Naive thymus-derived CD8-positive, alpha-beta T cell (primary cell): ENCODE measurements at regions not wholly inside any gene's neighbourhood (a gene's known extent, or its start where the extent isn't known, plus 50 kb on each side); places are given as distances from the start of the nearest gene placed in this dataset.

ENCODE experiments used
- ATAC-seq, 2 donors: fragments of 150-1000 bp; cut with Tn5 transposase in 1 of 2; sonication (Bioruptor Pico), chemical (Tn5 transposase) in 1 of 2; 1 replicate in 1 of 2; 2 replicates in 1 of 2; pipeline ENCODE4 v1.10.0; 2021; ENCODE audit warnings: mild to moderate bottlenecking in 2 of 2, moderate library complexity in 2 of 2
- POLR2A ChIA-PET: fragments of 350-600 bp; sonication (Branson Sonifier 250); formaldehyde crosslinking; loops from one replicate; lab custom pipeline; 2021; ENCODE audit warnings: antibody characterized with exemption; lab: Charles Lee
- DNase-seq, 10 donors: peaks; one replicate each; pipeline versions ENCODE4 v3.0.0 to v3.0.0-alpha.2; 2020 to 2022
- H3K27ac Mint-ChIP-seq, 10 donors: one replicate each; pipeline ENCODE4 v1.8.0; 2020 to 2022; ENCODE audit warnings: mild to moderate bottlenecking in 10 of 10, mixed read lengths in 10 of 10, moderate library complexity in 4 of 10, inconsistent platforms in 1 of 10
- H3K27me3 Mint-ChIP-seq, 5 donors: one replicate each; pipeline ENCODE4 v1.8.0; 2021 to 2022; ENCODE audit warnings: mixed read lengths in 5 of 5
- H3K36me3 Mint-ChIP-seq, 3 donors: one replicate each; pipeline ENCODE4 v1.8.0; 2020 to 2022; ENCODE audit warnings: mixed read lengths in 3 of 3, mild to moderate bottlenecking in 2 of 3, inconsistent platforms in 1 of 3
- H3K4me1 Mint-ChIP-seq, 4 donors: one replicate each; pipeline ENCODE4 v1.8.0; 2021 to 2022; ENCODE audit warnings: mixed read lengths in 4 of 4
- H3K4me3 Mint-ChIP-seq, 10 donors: one replicate each; pipeline ENCODE4 v1.8.0; 2020 to 2022; ENCODE audit warnings: mild to moderate bottlenecking in 10 of 10, mixed read lengths in 10 of 10, moderate library complexity in 6 of 10, inconsistent platforms in 1 of 10
- H3K9me3 Mint-ChIP-seq, 9 donors: one replicate each; pipeline ENCODE4 v1.8.0; 2020 to 2022; ENCODE audit warnings: mixed read lengths in 9 of 9, mild to moderate bottlenecking in 3 of 9, inconsistent platforms in 1 of 9, moderate library complexity in 1 of 9

DNA sequence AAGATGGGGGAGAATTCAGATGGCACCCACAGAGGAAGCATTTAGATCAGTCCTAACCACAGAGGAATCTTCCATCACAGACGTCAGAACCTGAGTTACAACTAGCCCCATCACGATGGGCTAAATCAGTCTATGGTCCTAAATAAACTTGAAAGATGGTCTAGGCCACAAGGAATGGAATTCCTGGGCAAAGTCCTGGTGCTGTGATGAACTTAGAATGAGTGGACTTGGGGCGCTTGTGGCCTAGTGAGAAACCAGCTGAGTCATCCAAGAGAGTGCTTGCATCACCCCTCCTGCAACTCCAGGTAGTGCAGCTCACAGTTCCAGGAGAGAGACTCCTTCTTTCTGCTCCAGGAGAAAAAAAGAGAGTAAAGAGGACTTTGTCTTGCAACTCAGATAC is 722.9 kb upstream of the RGMB start:
- H3K4me3 Mint-ChIP-seq, result no peak overlapping the region
- no peaks in the 10 kb centered on the region for H3K36me3 Mint-ChIP-seq
- POLR2A ChIA-PET, result no interaction called here
- no peak for ATAC-seq
- no peak for DNase-seq
- H3K4me1 Mint-ChIP-seq, result no peaks in the 10 kb centered on the region
- peaks cover 0 to 5% (median 0%) of the 10 kb centered on the region in 9 donors for H3K9me3 Mint-ChIP-seq
- H3K27me3 Mint-ChIP-seq, result peaks cover 0 to 6% (median 2%) of the 10 kb centered on the region in 5 donors
- no peak overlapping the region for H3K27ac Mint-ChIP-seq

DNA sequence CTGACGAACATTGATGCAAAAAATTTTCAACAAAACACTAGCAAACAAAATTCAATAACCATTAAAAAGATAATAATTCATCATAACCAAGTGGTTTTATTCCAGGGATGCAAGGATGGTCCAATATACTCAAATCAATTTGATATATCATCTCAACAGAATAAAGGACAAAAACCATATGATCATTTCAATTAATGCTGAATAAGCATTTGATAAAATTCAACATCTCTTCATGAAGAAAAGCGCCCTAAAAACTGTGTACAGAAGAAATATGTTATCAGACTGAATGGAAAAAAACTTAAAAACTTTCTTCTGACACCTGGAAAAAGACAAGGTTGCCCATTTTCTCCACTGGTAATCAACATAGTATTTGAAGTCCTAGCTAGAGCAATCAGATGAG is 720.3 kb upstream of the RGMB start:
- Mint-ChIP-seq H3K27me3 (peaks cover 0 to 3% (median 2%) of the 10 kb centered on the region in 5 donors), H3K4me1 (no peaks in the 10 kb centered on the region), H3K27ac (no peak overlapping the region), H3K9me3 (peaks cover 0 to 5% (median 0%) of the 10 kb centered on the region in 9 donors), H3K4me3 (no peak overlapping the region), H3K36me3 (no peaks in the 10 kb centered on the region)
- POLR2A ChIA-PET, result no interaction called here
- ATAC-seq (no peak), DNase-seq (no peak)

DNA sequence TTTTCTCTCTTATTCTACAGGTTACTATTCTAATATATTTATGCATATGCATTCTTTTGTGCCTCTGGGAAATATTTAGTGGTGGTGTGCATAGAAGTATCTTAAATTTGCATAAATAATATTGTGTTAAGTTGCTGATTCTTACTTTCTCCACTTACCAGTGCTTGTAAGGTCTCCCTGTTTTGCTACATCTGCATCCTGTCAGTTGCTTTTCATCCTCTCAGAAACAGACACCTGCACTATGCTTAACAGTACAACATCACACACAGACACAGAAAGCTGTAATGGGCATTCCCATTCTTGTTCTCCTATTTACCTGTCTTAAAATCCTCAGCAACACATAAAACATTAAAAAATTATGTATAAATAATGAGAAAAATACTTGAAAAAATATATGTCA is 713.3 kb upstream of the RGMB start:
- H3K27me3 Mint-ChIP-seq, result no peaks in the 10 kb centered on the region
- H3K36me3 Mint-ChIP-seq, result no peaks in the 10 kb centered on the region
- DNase-seq (no peak), ATAC-seq (no peak)
- H3K9me3 Mint-ChIP-seq, result no peaks in the 10 kb centered on the region
- H3K27ac Mint-ChIP-seq, result no peak overlapping the region
- H3K4me3 Mint-ChIP-seq, result no peak overlapping the region
- POLR2A ChIA-PET, result no interaction called here
- H3K4me1 Mint-ChIP-seq, result no peaks in the 10 kb centered on the region

DNA sequence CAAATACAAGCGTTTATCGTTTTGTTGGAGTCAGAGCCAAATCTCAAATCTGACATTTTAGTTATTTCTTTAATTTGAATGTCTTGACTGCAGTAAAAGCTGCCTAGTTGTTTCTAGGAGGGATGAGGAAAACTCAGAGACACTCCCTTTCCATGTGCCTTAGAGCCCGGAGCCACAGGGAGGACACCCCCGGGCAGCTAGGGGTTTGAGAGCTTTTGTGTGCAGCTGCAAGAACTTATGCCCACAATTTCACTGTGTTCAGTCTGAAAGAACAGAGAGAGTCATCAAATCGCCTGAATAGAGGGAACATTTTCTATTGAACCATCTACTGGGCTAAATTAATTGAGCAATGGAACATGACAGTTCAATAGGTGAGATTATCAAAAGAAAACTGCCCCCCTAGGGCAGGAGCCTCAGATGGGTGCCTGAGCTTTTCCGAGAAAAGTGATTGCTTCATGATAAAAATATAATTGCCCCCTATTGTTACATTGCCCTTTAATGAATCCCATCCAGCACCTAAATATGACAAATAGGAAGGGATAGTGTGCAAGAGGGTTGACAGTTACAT is 709.3 kb upstream of the RGMB start:
- no peak for ATAC-seq
- Mint-ChIP-seq H3K9me3 (no peaks in the 10 kb centered on the region), H3K36me3 (no peaks in the 10 kb centered on the region), H3K27me3 (no peaks in the 10 kb centered on the region), H3K27ac (no peak overlapping the region), H3K4me1 (no peaks in the 10 kb centered on the region), H3K4me3 (no peak overlapping the region)
- POLR2A ChIA-PET, result no interaction called here
- no peak for DNase-seq

DNA sequence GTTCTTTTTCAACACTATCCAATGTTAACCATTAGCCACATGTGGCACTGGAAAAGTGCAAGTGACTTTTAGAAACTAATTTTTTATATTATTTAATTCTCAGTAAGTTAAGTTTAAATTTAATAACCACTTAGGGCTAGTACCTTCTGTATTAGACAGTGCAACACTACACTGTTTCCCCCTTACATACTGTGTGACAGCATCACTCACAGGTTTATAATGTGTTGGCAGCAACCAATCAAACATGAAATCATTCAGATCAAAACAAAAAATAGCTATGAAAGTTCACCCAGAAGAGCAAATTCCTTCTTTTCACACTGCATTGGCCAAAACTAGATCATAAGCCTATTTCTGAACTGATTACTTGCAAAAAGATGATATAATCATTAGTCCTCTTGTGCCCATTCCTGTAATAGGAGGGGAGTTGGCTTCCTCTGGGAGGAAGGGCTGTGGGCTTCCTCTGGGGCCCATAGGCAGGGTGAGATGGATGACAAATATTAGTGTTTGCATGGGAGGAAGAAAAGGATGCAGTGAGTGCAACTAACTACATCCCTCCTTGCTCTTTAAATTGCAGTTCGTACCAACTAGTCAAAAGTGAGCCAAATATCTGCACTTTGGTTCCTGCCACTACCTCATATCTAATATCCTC is 708.1 kb upstream of the RGMB start:
- no peak overlapping the region for H3K27ac Mint-ChIP-seq
- H3K4me1 Mint-ChIP-seq, result no peaks in the 10 kb centered on the region
- no peaks in the 10 kb centered on the region for H3K9me3 Mint-ChIP-seq
- H3K27me3 Mint-ChIP-seq, result no peaks in the 10 kb centered on the region
- H3K4me3 Mint-ChIP-seq, result no peak overlapping the region
- POLR2A ChIA-PET, result interaction anchor here (0.6 kb wide), 1 partner anchor 682 kb away, joined by 3 read pairs; no protein-coding TSS in a partner anchor
- H3K36me3 Mint-ChIP-seq, result no peaks in the 10 kb centered on the region
- DNase-seq (no peak), ATAC-seq (no peak)

DNA sequence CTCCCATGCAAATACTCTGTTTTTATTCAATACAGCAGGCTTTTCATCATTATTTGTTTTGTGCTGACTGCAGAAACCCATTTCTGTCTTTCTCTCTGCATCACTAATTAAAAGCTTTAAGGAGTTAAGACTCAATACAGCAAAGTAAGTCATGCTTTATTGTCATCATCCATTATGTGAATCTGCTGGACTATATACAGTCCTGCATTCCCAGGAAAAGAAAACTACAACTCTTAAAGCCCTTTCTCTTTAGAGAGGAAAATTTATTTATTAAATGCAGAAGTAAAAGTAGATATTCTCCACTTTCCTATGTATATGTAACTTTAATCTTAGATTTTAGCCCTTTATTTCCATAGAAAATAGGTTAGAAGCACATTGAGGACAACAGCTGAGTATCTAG is 706.6 kb upstream of the RGMB start:
- H3K4me3 Mint-ChIP-seq, result no peak overlapping the region
- no peaks in the 10 kb centered on the region for H3K36me3 Mint-ChIP-seq
- no peak for ATAC-seq
- no peaks in the 10 kb centered on the region for H3K4me1 Mint-ChIP-seq
- H3K27me3 Mint-ChIP-seq, result no peaks in the 10 kb centered on the region
- H3K27ac Mint-ChIP-seq, result no peak overlapping the region
- H3K9me3 Mint-ChIP-seq, result no peaks in the 10 kb centered on the region
- POLR2A ChIA-PET, result no interaction called here
- DNase-seq, result no peak

DNA sequence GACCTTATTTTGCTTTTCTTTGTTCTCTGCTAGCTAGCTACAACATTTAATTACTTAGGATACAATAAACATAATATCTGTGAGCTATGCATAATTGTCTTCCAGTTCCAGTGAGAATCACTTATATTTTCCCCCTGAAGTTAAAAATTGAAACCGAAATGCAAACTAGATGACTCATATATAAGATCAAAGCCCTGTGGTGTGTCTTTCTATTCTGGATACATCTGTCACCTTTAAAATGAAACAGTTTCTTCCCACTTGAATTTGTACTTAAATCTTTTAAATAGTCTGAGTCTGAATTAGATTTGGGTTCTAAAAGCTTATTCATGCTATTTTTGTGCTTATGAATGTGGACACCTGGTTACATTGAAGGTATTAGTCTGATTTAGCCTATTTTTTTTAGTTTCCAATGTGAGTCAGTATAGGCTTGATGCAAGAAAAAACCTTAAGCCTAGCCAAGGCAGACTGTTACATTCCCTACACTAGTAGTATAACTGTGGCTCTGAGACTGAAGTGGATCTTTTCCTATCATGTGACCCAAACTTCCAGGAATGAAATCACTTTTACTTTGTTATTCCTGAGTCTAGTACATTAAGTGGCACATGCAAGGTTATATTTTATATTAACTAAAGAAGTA is 703.5 kb upstream of the RGMB start:
- no peaks in the 10 kb centered on the region for H3K4me1 Mint-ChIP-seq
- H3K27me3 Mint-ChIP-seq, result no peaks in the 10 kb centered on the region
- DNase-seq (no peak), ATAC-seq (no peak)
- no peaks in the 10 kb centered on the region for H3K36me3 Mint-ChIP-seq
- no peaks in the 10 kb centered on the region for H3K9me3 Mint-ChIP-seq
- H3K27ac Mint-ChIP-seq, result no peak overlapping the region
- POLR2A ChIA-PET, result no interaction called here
- no peak overlapping the region for H3K4me3 Mint-ChIP-seq

DNA sequence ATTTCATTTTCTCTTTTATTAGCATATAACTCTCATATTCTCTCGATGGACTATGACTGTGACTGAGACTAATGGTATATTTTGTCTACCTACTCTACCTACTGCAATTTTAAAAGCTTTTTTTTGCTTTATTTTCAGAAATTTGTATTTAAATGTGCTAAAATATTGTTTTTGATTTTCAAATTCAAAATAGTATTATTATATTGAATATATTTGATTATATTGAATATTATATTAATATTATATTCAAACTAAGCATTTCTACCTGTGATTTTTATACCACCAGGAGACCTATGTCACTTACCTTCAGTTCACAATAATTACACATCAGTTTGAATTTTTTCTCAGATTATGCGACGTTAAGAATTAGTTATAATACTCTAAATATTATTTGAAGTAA is 700.5 kb upstream of the RGMB start:
- no peaks in the 10 kb centered on the region for H3K4me1 Mint-ChIP-seq
- H3K27me3 Mint-ChIP-seq, result peaks cover 0 to 10% (median 0%) of the 10 kb centered on the region in 5 donors

DNA sequence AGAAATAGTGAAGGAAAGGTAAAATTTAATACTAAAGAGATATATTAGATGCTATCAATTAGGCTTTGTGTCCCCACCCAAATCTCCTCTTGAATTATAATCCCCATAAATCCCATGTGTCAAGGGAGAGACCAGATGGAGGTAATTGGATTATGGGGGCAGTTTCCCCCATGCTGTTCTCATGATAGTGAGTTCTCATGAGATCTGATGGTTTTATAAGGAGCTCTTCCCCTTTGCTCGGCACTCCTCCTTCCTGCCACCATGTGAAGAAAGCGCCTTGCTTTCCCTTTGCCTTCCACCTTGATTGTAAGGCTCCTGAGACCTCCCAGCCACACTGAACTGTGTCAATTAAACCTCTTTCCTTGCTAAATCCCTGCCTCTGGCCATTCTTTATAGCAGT is 697.0 kb upstream of the RGMB start:
- DNase-seq (no peak), ATAC-seq (no peak)
- Mint-ChIP-seq H3K36me3 (no peaks in the 10 kb centered on the region), H3K4me1 (no peaks in the 10 kb centered on the region), H3K27me3 (peaks cover 0 to 19% (median 0%) of the 10 kb centered on the region in 5 donors), H3K4me3 (no peak overlapping the region), H3K27ac (no peak overlapping the region), H3K9me3 (peaks cover 0 to 8% (median 0%) of the 10 kb centered on the region in 9 donors)
- POLR2A ChIA-PET, result no interaction called here

More for the DNA sequence above, 700.5 kb upstream of the RGMB start:
- Mint-ChIP-seq H3K4me3 (no peak overlapping the region), H3K9me3 (peaks cover 0 to 2% (median 0%) of the 10 kb centered on the region in 9 donors), H3K36me3 (no peaks in the 10 kb centered on the region), H3K27ac (no peak overlapping the region)
- POLR2A ChIA-PET, result no interaction called here
- no peak for DNase-seq
- ATAC-seq, result no peak

DNA sequence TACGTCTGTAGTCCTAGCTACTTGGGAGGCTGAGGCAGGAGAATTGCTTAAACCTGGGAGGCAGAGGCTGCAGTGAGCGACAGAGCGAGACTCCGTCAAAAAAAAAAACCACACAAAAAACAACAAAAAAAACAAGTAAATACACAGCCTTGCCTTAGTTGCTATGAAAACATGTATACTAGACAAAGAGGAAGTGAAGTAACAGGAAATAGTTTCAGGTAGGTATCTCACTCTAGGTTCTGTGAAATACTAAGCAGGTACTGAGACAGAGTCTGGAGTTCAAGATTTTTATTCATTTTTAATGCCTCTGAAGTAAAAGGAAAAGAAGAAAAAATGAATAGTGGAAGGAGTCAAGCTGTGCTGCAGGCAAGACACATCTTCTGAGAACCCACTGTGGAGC is 687.9 kb upstream of the RGMB start:
- peaks cover 0 to 4% (median 0%) of the 10 kb centered on the region in 5 donors for H3K27me3 Mint-ChIP-seq
- no peak overlapping the region for H3K4me3 Mint-ChIP-seq
- H3K36me3 Mint-ChIP-seq, result no peaks in the 10 kb centered on the region
- no peak overlapping the region for H3K27ac Mint-ChIP-seq
- ATAC-seq (no peak), DNase-seq (no peak)
- no peaks in the 10 kb centered on the region for H3K4me1 Mint-ChIP-seq
- POLR2A ChIA-PET, result no interaction called here
- peaks cover 0 to 1% (median 0%) of the 10 kb centered on the region in 9 donors for H3K9me3 Mint-ChIP-seq

DNA sequence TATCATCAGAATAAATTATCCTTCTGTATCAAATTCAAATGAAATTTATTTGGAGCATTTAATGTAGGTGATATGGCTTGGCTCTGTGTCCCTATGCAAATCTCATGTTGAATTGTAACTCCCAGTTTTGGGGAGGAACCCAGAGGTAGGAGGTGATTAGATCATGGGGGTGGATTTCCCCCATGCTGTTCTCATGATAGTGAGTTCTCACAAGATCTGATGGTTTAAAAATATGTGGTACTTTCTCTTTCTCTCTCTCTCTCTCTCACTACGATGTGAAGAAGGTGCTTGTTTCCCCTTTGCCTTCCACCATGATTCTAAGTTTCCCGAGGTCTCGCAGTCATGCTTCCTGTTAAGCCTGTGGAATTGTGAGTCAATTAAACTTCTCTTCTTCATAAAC is 678.4 kb upstream of the RGMB start:
- ATAC-seq, result no peak
- Mint-ChIP-seq H3K4me3 (no peak overlapping the region), H3K4me1 (no peaks in the 10 kb centered on the region), H3K27me3 (peaks cover 0 to 2% (median 0%) of the 10 kb centered on the region in 5 donors), H3K9me3 (peaks cover 0 to 3% (median 0%) of the 10 kb centered on the region in 9 donors), H3K36me3 (no peaks in the 10 kb centered on the region), H3K27ac (no peak overlapping the region)
- POLR2A ChIA-PET, result no interaction called here
- DNase-seq, result no peak

DNA sequence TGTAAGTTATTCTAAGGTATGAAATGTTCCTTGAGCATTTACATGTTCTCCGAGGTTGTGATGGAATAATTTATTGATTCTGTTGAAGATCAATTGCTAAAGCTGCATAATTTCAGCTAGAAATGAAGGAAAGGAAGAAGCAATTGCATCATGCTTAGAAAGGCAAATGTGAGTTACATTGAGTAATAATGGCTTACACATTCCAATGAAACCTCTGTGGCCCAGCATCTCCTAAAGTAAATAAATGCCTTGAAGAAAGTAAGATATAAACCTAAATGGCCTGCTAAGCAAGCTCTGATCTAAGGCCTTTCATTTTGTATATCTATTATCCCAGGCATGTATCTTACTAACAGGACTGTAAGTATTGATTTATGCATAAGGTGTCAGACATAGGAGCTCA is 677.3 kb upstream of the RGMB start:
- POLR2A ChIA-PET, result no interaction called here
- H3K27ac Mint-ChIP-seq, result no peak overlapping the region
- no peaks in the 10 kb centered on the region for H3K4me1 Mint-ChIP-seq
- ATAC-seq (no peak), DNase-seq (no peak)
- no peaks in the 10 kb centered on the region for H3K36me3 Mint-ChIP-seq
- no peak overlapping the region for H3K4me3 Mint-ChIP-seq
- peaks cover 0 to 3% (median 0%) of the 10 kb centered on the region in 9 donors for H3K9me3 Mint-ChIP-seq
- peaks cover 0 to 2% (median 0%) of the 10 kb centered on the region in 5 donors for H3K27me3 Mint-ChIP-seq

DNA sequence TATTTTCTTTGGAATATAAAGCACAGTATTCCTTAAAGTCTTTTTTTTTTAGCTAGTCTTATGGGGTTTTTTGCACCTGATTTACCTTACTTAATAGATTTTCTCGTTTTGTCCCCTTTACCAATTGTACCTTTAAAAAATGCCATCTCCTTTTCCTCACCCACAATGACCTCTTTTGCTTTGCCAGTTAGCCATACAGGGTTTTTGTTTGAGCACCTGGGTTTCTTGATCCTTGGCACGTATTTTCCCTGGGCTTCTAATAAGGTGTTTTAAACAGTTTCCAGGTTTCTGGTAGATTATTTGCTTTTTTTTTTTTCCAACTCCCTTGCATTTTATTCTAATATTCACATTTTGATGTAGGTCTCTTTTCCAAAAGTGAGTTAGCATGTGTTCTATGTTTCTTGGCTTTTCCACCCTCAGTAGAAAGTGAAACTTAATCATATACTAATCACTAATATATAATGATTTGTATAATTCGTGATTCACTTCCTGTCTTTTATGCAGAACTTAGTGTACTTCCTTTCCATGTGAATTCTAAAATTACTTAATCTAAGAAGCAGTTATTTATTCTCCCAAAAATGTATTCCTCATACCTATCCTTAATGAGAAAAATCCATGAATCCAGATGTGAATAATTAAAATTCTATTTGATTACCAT is 673.9 kb upstream of the RGMB start:
- Mint-ChIP-seq H3K27ac (no peak overlapping the region), H3K36me3 (no peaks in the 10 kb centered on the region), H3K27me3 (peaks cover 0 to 4% (median 1%) of the 10 kb centered on the region in 5 donors), H3K4me1 (no peaks in the 10 kb centered on the region), H3K9me3 (peaks cover 0 to 3% (median 0%) of the 10 kb centered on the region in 9 donors), H3K4me3 (no peak overlapping the region)
- POLR2A ChIA-PET, result no interaction called here
- DNase-seq (no peak), ATAC-seq (no peak)
